Endothelial cell of umbilical vein (primary cell): ENCODE measurements at regions not wholly inside any gene's neighbourhood (a gene's known extent, or its start where the extent isn't known, plus 50 kb on each side); places are given as distances from the start of the nearest gene placed in this dataset.

Experiments
- CTCF ChIP-seq, 2 donors: IDR thresholded peaks; 1 replicate in 1 of 2; 2 replicates in 1 of 2; pipeline ENCODE4 v1.5.1; 2011; ENCODE audit warnings: low read length in 2 of 2, mild to moderate bottlenecking in 2 of 2, moderate library complexity in 2 of 2, control low read depth in 1 of 2, inconsistent platforms in 1 of 2, low read depth in 1 of 2; ENCODE audit not compliant: insufficient read depth in 1 of 2; ENCODE audit errors: extremely low read depth in 1 of 2
- FOS ChIP-seq: IDR thresholded peaks from 2 replicates; pipeline ENCODE4 v1.6.1; 2011; ENCODE audit warnings: mild to moderate bottlenecking, low read length, moderate library complexity, borderline replicate concordance; ENCODE audit not compliant: insufficient read depth
- JUN ChIP-seq: IDR thresholded peaks from 2 replicates; pipeline ENCODE4 v1.6.1; 2011; ENCODE audit warnings: borderline replicate concordance, low read depth; ENCODE audit not compliant: insufficient read length, insufficient read depth
- POLR2A ChIP-seq: IDR thresholded peaks from 2 replicates; pipeline ENCODE4 v1.6.1; 2012; ENCODE audit warnings: low read depth, mild to moderate bottlenecking, control low read depth, low read length
- POLR2AphosphoS5 ChIP-seq: IDR thresholded peaks from 2 replicates; pipeline ENCODE4 v1.6.1; 2012; ENCODE audit warnings: low read depth, mild to moderate bottlenecking, control low read depth, low read length, moderate library complexity; ENCODE audit not compliant: insufficient read depth

GRCh38 chr11:30698425-30698824 is 112.3 kb upstream of the MPPED2 start:
- TF ChIP-seq POLR2AphosphoS5 (no peak), CTCF (IDR thresholded peaks at IDR 0.05; ENCODE audit: extremely low read depth in 1 of 2, insufficient read depth in 1 of 2, low read depth in 1 of 2, low read length in 2 of 2) (no peak), JUN (no peak), POLR2A (no peak), FOS (no peak)
